ENCODE measurements at regions not wholly inside any gene's neighbourhood (a gene's known extent, or its start where the extent isn't known, plus 50 kb on each side); places are given as distances from the start of the nearest gene placed in this dataset.

DNA sequence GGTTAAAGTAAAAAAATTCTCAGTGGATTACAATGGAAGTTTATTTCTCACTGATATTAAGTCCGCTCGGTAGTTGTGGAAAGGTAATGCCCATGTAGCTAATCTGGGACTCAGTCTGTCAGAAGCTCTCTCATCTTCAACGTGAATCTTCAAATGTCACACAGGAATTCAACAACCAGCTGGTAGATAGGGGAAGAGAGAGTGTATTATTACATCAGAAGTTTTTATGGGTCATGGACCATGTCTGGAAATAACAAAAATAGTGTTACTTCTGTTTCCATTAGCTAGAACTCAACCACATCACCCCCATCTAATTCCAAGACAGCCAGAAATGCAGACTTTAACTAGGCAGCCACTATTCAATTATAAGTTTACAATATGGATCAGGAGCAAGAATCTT is 506.1 kb upstream of the HTR2C start:
- H3K27me3 ChIP-seq (replicated peaks in 1 of 4; ENCODE audit: control insufficient read depth in 3 of 4, extremely low read depth in 1 of 4, insufficient read depth in 3 of 4, low read length in 3 of 4), result no peaks in the 10 kb centered on the region
- no peak overlapping the region for H4K8ac ChIP-seq (ENCODE audit: extremely low read depth, insufficient read depth, low read length)
- H3K14ac ChIP-seq (ENCODE audit: insufficient read length), result no peak overlapping the region
- no peak overlapping the region for H3K9ac ChIP-seq (replicated peaks in 1 of 4; ENCODE audit: extremely low read depth in 1 of 4, low read depth in 3 of 4, low read length in 3 of 4)
- H2BK120ac ChIP-seq (replicated peaks; ENCODE audit: low read depth, low read length), result no peak overlapping the region
- H3K23me2 ChIP-seq (ENCODE audit: low read depth, low read length), result no peaks in the 10 kb centered on the region
- DNase-seq (ENCODE audit: low read depth in 1 of 2, low spot score in 2 of 2), result no peak
- H3K23ac ChIP-seq (ENCODE audit: insufficient read length), result no peak overlapping the region
- no peak overlapping the region for H2BK12ac ChIP-seq (ENCODE audit: low read depth, low read length)
- no peak overlapping the region for H2AFZ ChIP-seq (ENCODE audit: low read length)
- no peak for FAIRE-seq
- CTCF ChIA-PET (ENCODE audit: partially characterized antibody), result interaction anchor here (0.5 kb wide), 1 partner anchor 94 kb away, joined by 3 read pairs; no protein-coding TSS in a partner anchor
- no peaks in the 10 kb centered on the region for H3K36me3 ChIP-seq (ENCODE audit: control insufficient read depth in 2 of 4, insufficient read depth in 4 of 4, low read length in 3 of 4)
- H4K20me1 ChIP-seq (replicated peaks in 1 of 2; ENCODE audit: control insufficient read depth in 1 of 2, insufficient read depth in 2 of 2, low read length in 2 of 2), result no peaks in the 10 kb centered on the region
- no peak overlapping the region for H2BK20ac ChIP-seq (ENCODE audit: low read length)
- no peak overlapping the region for H3K56ac ChIP-seq (replicated peaks; ENCODE audit: insufficient read length, low read depth, low read length)
- no peak overlapping the region for H3K4me2 ChIP-seq (ENCODE audit: insufficient read depth in 1 of 2, low read depth in 2 of 2, low read length in 2 of 2)
- H3K27ac ChIP-seq (ENCODE audit: low read depth, low read length), result no peak overlapping the region
- H3K4me1 ChIP-seq (replicated peaks in 1 of 4; ENCODE audit: control insufficient read depth in 3 of 4, insufficient read depth in 4 of 4, low read length in 3 of 4), result peaks cover 0 to 2% (median 0%) of the 10 kb centered on the region in 4 experiments; a peak in 3 of 7 replicates
- no peak overlapping the region for H2BK5ac ChIP-seq (ENCODE audit: low read depth, low read length)
- H3K79me1 ChIP-seq (ENCODE audit: low read depth, low read length), result no peaks in the 10 kb centered on the region
- no peak overlapping the region for H3K18ac ChIP-seq (ENCODE audit: extremely low read depth, low read length)
- no peak overlapping the region for H3K4ac ChIP-seq (replicated peaks; ENCODE audit: insufficient read length, low read depth, low read length)
- no peak overlapping the region for H2AK5ac ChIP-seq (ENCODE audit: low read depth, low read length)
- H3K4me3 ChIP-seq (ENCODE audit: extremely low read depth in 1 of 4, insufficient read depth in 2 of 4, low read depth in 3 of 4, low read length in 4 of 4), result no peak overlapping the region
- no peaks in the 10 kb centered on the region for H3K79me2 ChIP-seq (ENCODE audit: control insufficient read depth in 1 of 2, insufficient read depth in 2 of 2, low read length in 2 of 2)
- POLR2A ChIA-PET (ENCODE audit: partially characterized antibody), result no interaction called here
- no peaks in the 10 kb centered on the region for H3K9me3 ChIP-seq (ENCODE audit: insufficient read depth in 2 of 2, low read depth in 1 of 2, low read length in 1 of 2)
- no peak overlapping the region for H4K5ac ChIP-seq (ENCODE audit: insufficient read length, low read depth, low read length)
- WGBS, 2 experiments (ENCODE audit: extremely low coverage in 1 of 2, insufficient coverage in 1 of 2, insufficient read length in 1 of 2, insufficient replicate concordance in 2 of 2, low coverage in 1 of 2, low lambda C conversion rate in 2 of 2, missing lambda C conversion rate in 1 of 2), result 63% methylated on average over 3 of the region's 3 CpGs; no CpG with 5 or more reads in 1 of the 2 experiments
- no peak overlapping the region for H4K91ac ChIP-seq (replicated peaks; ENCODE audit: insufficient read length, low read length)
- H2BK15ac ChIP-seq (ENCODE audit: low read length), result no peak overlapping the region
- no peak for TF ChIP-seq SIX5 (IDR thresholded peaks at IDR 0.05; ENCODE audit: low read depth, low read length)
- TF ChIP-seq PHF8 (conservative IDR thresholded peaks at IDR 0.05; ENCODE audit: low read depth, low read length), result no peak
- TF ChIP-seq SIN3A (conservative IDR thresholded peaks at IDR 0.05 in 1 of 2, IDR thresholded peaks at IDR 0.05 in 1 of 2; ENCODE audit: low read depth in 1 of 2, low read length in 2 of 2), result no peak
- TF ChIP-seq GABPA (IDR thresholded peaks at IDR 0.05; ENCODE audit: borderline replicate concordance, insufficient read depth, low read length), result no peak
- TF ChIP-seq CHD1 (IDR thresholded peaks at IDR 0.05; ENCODE audit: low read depth, low read length), result no peak
- no peak for TF ChIP-seq FOSL1 (IDR thresholded peaks at IDR 0.05; ENCODE audit: insufficient read depth, low read depth, low read length)
- no peak for TF ChIP-seq POLR2AphosphoS5 (IDR thresholded peaks at IDR 0.05; ENCODE audit: low read depth, low read length)
- no peak for TF ChIP-seq CTCF (IDR thresholded peaks at IDR 0.05; ENCODE audit: control extremely low read depth in 1 of 3, insufficient read depth in 1 of 3, low read depth in 1 of 3, low read length in 3 of 3)
- no peak for TF ChIP-seq HDAC2 (IDR thresholded peaks at IDR 0.05; ENCODE audit: borderline replicate concordance in 1 of 2, low read depth in 2 of 2, low read length in 2 of 2)
- TF ChIP-seq RNF2 (IDR thresholded peaks at IDR 0.05; ENCODE audit: borderline replicate concordance, low read depth, low read length, missing control alignments, poor library complexity, severe bottlenecking), result no peak
- no peak for TF ChIP-seq KDM1A (IDR thresholded peaks at IDR 0.05; ENCODE audit: borderline replicate concordance, low read length)
